GM06990 (cell line): ENCODE measurements at regions not wholly inside any gene's neighbourhood (a gene's known extent, or its start where the extent isn't known, plus 50 kb on each side); places are given as distances from the start of the nearest gene placed in this dataset.

ENCODE experiments used
- DNase-seq: peaks from one replicate; pipeline ENCODE4 v3.0.0-alpha.2; 2011; ENCODE audit not compliant: insufficient read length; ENCODE audit errors: extremely low read depth
- H3K27me3 ChIP-seq: replicated peaks from 2 replicates; pipeline ENCODE4 v1.6.0; 2011; ENCODE audit warnings: low read length; ENCODE audit not compliant: control insufficient read depth, insufficient read depth
- H3K36me3 ChIP-seq: 2 replicates; pipeline ENCODE4 v1.5.1; 2011; ENCODE audit warnings: low read length; ENCODE audit not compliant: control insufficient read depth, insufficient read depth
- H3K4me3 ChIP-seq: replicated peaks from 2 replicates; pipeline ENCODE4 v1.5.1; 2011; ENCODE audit warnings: low read depth, mild to moderate bottlenecking, control low read depth, low read length
- TF ChIP-seq, protein P1 (sequence below): IDR thresholded peaks from 2 replicates; pipeline ENCODE4 v1.5.1; 2011; ENCODE audit warnings: low read length, control low read depth, mild to moderate bottlenecking, inconsistent platforms; ENCODE audit not compliant: insufficient read depth, poor library complexity, severe bottlenecking

GRCh38 chr11:112516755-112517154 lies 256.1 kb upstream of the PLET1 start:
- Histone ChIP-seq H3K36me3 (no peaks in the 10 kb centered on the region), H3K27me3 (no peaks in the 10 kb centered on the region), H3K4me3 (no peak overlapping the region)
- TF ChIP-seq, protein P1, sequence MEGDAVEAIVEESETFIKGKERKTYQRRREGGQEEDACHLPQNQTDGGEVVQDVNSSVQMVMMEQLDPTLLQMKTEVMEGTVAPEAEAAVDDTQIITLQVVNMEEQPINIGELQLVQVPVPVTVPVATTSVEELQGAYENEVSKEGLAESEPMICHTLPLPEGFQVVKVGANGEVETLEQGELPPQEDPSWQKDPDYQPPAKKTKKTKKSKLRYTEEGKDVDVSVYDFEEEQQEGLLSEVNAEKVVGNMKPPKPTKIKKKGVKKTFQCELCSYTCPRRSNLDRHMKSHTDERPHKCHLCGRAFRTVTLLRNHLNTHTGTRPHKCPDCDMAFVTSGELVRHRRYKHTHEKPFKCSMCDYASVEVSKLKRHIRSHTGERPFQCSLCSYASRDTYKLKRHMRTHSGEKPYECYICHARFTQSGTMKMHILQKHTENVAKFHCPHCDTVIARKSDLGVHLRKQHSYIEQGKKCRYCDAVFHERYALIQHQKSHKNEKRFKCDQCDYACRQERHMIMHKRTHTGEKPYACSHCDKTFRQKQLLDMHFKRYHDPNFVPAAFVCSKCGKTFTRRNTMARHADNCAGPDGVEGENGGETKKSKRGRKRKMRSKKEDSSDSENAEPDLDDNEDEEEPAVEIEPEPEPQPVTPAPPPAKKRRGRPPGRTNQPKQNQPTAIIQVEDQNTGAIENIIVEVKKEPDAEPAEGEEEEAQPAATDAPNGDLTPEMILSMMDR: no peak
- DNase-seq: no peak

- TF ChIP-seq, protein P1: no peak
- no peaks in the 10 kb centered on the region for H3K36me3 ChIP-seq
- DNase-seq: no peak
- H3K4me3 ChIP-seq: no peak overlapping the region
- H3K27me3 ChIP-seq: no peaks in the 10 kb centered on the region
Measured at GRCh38 chr11:112518371-112518770, 257.7 kb upstream of the PLET1 start.

- TF ChIP-seq, protein P1: no peak
- Histone ChIP-seq H3K36me3 (no peaks in the 10 kb centered on the region), H3K27me3 (no peaks in the 10 kb centered on the region), H3K4me3 (no peak overlapping the region)
- no peak for DNase-seq
Measured at GRCh38 chr11:112519751-112520150, 259.1 kb upstream of the PLET1 start.

DNA sequence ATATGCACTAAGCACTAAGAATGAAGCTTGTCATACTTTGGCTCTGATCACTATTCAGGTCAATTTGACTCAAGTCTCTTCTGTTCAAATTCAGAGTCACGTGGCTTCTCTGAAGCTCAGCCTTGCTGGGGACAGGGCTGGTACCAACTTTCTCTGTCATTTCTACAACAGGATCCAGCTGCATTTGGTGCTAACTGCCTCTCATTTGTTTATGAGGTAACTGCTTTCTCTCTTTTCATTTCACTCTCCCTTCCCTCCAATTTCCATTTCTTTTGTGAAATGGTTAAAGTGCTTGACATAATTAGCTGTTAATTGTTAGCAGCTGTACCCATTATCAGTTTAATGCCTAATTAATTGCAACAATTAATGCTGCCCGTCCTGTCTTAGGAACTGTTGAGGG lies 259.7 kb upstream of the PLET1 start:
- DNase-seq: no peak
- no peaks in the 10 kb centered on the region for H3K36me3 ChIP-seq
- H3K4me3 ChIP-seq: no peak overlapping the region
- no peaks in the 10 kb centered on the region for H3K27me3 ChIP-seq
- TF ChIP-seq, protein P1: no peak

DNA sequence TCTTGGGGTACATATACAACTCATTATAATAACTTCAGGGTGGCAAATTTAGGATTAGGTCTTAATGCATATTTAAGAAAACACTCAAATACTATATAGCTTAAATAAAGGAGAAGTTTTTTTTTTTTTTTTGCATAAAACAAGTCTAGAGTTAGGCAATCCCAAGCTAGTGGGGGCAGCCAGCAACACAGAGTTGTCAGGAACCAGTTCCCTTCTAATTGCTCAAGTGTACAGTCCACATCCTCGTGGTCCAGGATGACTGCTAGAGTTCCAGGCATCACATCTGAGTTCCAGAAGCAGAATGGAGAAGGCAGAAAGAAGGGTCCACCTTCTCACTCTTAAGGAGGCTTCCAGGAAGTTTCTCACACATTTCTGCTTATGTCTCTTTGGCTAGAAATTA lies 261.9 kb upstream of the PLET1 start:
- TF ChIP-seq, protein P1: no peak
- H3K27me3 ChIP-seq: no peaks in the 10 kb centered on the region; the same call in 1 of the 2 replicates
- H3K4me3 ChIP-seq: no peak overlapping the region
- no peak for DNase-seq
- no peaks in the 10 kb centered on the region for H3K36me3 ChIP-seq

GRCh38 chr11:112523031-112523430 lies 262.4 kb upstream of the PLET1 start:
- TF ChIP-seq, protein P1: no peak
- Histone ChIP-seq H3K4me3 (no peak overlapping the region), H3K36me3 (no peaks in the 10 kb centered on the region), H3K27me3 (peaks cover 1% of the 10 kb centered on the region)
- no peak for DNase-seq
